OCI-LY1 (cell line): ENCODE measurements at regions not wholly inside any gene's neighbourhood (a gene's known extent, or its start where the extent isn't known, plus 50 kb on each side); places are given as distances from the start of the nearest gene placed in this dataset.

ENCODE experiments used
- CTCF ChIP-seq: fragments of 200-600 bp; sonication (generic), shearing (Covaris generic); IDR thresholded peaks from 2 replicates; pipeline ENCODE4 v1.5.1; 2017; ENCODE audit warnings: mild to moderate bottlenecking, antibody characterized with exemption, low read length, moderate library complexity, mixed read lengths
- EZH2 ChIP-seq: fragments of 200-600 bp; sonication (generic), shearing (Covaris generic); IDR thresholded peaks from 2 replicates; pipeline ENCODE4 v1.8.0; 2017; ENCODE audit warnings: borderline replicate concordance, mixed run types, mild to moderate bottlenecking, antibody characterized with exemption, low read length, moderate library complexity, mixed read lengths

DNA sequence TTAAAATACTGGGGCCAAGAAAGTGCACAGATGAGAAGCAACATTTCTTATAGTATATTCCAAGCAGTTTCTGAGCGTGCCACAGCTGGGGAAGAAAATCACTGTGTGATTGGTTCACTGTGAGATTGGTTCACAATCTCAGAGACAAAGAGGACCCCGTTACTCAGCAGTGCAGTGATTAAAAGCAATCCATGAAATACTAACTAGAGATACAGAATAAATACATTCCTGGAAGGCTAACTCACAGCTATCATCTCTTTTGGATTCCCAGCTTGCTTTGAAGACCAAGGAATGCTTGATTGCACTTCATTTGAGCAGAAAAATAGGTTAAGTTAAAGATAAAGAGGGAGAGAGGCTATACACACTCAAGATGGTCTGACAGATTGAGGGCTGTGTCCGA is 132.1 kb upstream of the RAPGEF2 start:
- no peak for TF ChIP-seq CTCF
- TF ChIP-seq EZH2, result no peak
